GM10266 (cell line): ENCODE measurements at regions not wholly inside any gene's neighbourhood (a gene's known extent, or its start where the extent isn't known, plus 50 kb on each side); places are given as distances from the start of the nearest gene placed in this dataset.
"Not testable (repeated sequence)": the region's sequence is repeated elsewhere in the genome, so short reads cannot be mapped to it uniquely, and the experiment has no call there.

Source experiments
- DNase-seq: peaks from one replicate; pipeline ENCODE4 v3.0.0; 2012; ENCODE audit errors: extremely low spot score
- CTCF ChIP-seq: IDR thresholded peaks from 2 replicates; pipeline ENCODE4 v1.5.1; 2012; ENCODE audit warnings: mild to moderate bottlenecking, low read depth; ENCODE audit not compliant: control insufficient read depth, insufficient read depth; ENCODE audit errors: missing control alignments

DNA sequence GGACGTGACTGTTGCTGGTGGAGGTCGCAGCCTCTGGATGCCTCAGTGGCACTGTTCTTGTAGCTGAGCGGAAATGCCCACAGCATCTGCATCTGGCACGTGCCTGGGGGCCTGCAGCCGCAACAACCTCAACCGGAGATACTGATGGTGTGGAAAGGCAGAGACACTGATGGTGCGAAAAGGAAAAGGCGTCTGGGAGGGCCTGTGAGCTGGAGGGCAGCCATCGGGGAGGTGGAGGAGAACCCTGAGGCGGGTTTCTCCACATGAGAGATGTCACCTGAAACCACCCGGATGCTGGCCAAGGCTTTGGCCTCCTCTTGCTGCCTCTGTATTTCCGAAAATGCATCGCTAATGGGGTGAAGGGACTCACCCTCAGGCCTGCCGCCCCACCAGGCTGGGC is 284.8 kb upstream of the WSB1 start:
- no peak for DNase-seq
- no peak for TF ChIP-seq CTCF

- not testable (repeated sequence) for DNase-seq
Observed at GRCh38 chr17:27010138-27010537, 283.8 kb upstream of the WSB1 start.

- not testable (repeated sequence) for DNase-seq
Observed at GRCh38 chr17:27030552-27030951, 263.4 kb upstream of the WSB1 start.

- TF ChIP-seq CTCF: no peak
- DNase-seq: no peak
Observed at GRCh38 chr17:27038676-27039075, 255.2 kb upstream of the WSB1 start.

- DNase-seq: not testable (repeated sequence)
Observed at GRCh38 chr17:27045039-27045438, 248.9 kb upstream of the WSB1 start.

DNA sequence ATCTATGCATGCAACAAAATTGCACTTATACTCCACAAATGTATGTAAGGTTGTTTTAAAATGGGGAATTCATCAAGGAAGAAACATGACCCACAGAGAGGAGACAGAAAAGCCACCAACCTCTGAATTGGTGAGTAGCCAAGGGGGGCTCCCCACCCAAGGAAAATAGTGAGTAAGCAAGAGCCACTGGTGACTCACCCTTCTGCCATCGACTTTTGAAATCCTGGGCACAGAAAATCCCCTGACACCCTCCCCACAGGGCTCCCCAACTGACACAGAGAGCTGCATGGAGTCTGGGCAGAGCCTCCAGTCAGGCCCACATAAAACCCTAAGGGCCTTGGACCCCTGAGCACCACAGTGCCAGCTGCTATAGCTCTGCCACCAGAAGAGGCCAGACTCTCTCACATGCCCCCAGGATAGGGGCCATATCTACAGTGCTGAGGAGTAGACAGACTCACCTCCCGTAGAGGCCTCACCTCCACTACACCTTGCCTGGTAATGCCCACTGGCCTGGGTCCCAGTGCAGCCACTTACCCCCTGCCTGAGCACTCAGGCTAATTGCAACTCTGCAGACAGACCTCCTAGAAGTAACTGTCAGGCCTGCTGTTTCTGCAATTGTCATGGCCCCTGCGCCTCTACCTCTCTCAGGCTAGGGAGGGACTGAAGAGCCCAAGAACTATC is 244.7 kb upstream of the WSB1 start:
- DNase-seq: no peak
- no peak for TF ChIP-seq CTCF

DNA sequence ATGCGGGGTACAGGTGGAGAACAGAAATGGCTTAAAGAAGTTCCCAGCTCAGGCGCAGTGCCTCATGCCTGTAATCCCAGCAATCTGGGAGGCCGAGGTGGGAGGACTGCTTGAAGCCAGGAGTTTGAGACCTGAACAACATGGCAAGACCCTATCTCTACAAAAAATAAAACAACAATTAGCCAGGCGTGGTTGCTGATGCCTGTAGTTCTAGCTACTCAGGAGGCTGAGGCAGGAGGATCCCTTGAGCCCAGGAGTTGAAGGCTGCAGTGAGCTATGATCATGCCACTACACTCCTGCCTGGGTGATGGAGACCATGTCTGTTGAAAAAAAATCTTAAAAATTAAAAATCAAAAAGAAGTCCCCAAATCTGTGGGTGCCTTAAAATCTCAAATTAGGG is 228.3 kb upstream of the WSB1 start:
- TF ChIP-seq CTCF: no peak
- DNase-seq: no peak

GRCh38 chr17:27066315-27066714 is 227.6 kb upstream of the WSB1 start:
- no peak for TF ChIP-seq CTCF
- no peak for DNase-seq

DNA sequence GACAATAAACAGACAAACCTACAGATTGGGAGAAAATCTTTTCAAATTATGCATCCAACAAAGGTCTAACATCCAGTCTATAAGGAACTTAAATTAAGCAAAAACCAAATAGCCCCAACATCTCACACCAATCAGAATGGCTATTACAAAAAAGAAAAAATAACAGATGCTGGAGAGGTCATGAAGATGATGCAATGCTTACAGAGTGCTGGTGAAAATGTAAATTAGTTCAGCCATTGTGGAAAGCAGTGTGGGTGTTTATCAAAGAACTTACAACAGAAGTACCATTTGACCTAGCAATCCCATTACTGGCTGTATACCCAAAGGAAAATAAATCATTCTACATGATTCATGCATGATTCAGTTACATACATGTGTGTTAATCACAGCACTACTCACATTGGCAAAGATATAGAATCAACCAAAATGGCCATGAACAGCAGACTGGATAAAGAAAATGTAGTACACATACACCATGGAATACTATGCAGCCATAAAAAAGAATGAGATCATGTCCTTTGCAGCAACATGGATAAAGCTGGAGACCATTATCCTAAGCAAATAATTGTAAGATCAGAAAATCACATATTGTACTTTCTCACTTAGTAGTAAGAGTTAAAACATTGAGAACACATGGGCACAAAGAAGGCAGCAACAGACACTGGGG is 223.9 kb upstream of the WSB1 start:
- no peak for TF ChIP-seq CTCF
- no peak for DNase-seq
